Endothelial cell of umbilical vein (primary cell): ENCODE measurements at regions not wholly inside any gene's neighbourhood (a gene's known extent, or its start where the extent isn't known, plus 50 kb on each side); places are given as distances from the start of the nearest gene placed in this dataset.

ENCODE experiments used
- BruUV-seq: library from RNA; stranded (reverse); fragments of 400-500 nt; replicated peaks from 2 replicates; lab custom pipeline; 2021; lab: Mats Ljungman, UMichigan
- CTCF ChIA-PET: fragments of 300-600, 350-600 bp; sonication (Branson Sonifier 250); formaldehyde crosslinking; loops from one replicate; lab custom pipeline; 2021; ENCODE audit warnings: antibody characterized with exemption, inconsistent platforms; lab: Charles Lee
- POLR2A ChIA-PET: fragments of 300-600, 350-600 bp; sonication (Branson Sonifier 250); formaldehyde crosslinking; loops from one replicate; lab custom pipeline; 2021; ENCODE audit warnings: antibody characterized with exemption, inconsistent platforms; lab: Charles Lee
- DNase-seq: peaks from one replicate; pipeline ENCODE4 v3.0.0-alpha.2; 2011; ENCODE audit warnings: low read depth, low spot score
- FAIRE-seq: peaks from 2 replicates; lab custom pipeline; 2011; peaks lifted over from hg19 to GRCh38; lab: Jason Lieb, UNC
- H2AFZ ChIP-seq: 2 replicates; pipeline ENCODE4 v1.6.0; 2012; ENCODE audit warnings: low read depth, low read length, control low read depth, inconsistent platforms
- H3K27ac ChIP-seq: 2 replicates; pipeline ENCODE4 v1.5.1; 2011; ENCODE audit warnings: low read depth, mild to moderate bottlenecking, control low read depth, low read length, moderate library complexity; ENCODE audit not compliant: insufficient read depth
- H3K27me3 ChIP-seq, 2 experiments: 2 replicates each; pipeline versions ENCODE4 v1.6.0 to v1.6.1; 2011; ENCODE audit warnings: low read length in 2 of 2, mixed read lengths in 1 of 2; ENCODE audit not compliant: control insufficient read depth in 2 of 2, insufficient read depth in 2 of 2
- H3K36me3 ChIP-seq, 2 experiments: 2 replicates in 1 of 2; 3 replicates in 1 of 2; pipeline ENCODE4 v1.5.1; 2011; ENCODE audit warnings: low read length in 2 of 2, mild to moderate bottlenecking in 1 of 2, moderate library complexity in 1 of 2; ENCODE audit not compliant: control insufficient read depth in 2 of 2, insufficient read depth in 2 of 2; ENCODE audit errors: extremely low read depth in 1 of 2
- H3K4me1 ChIP-seq: 3 replicates; pipeline ENCODE4 v1.5.1; 2011; ENCODE audit warnings: mild to moderate bottlenecking, low read length; ENCODE audit not compliant: control insufficient read depth, insufficient read depth; ENCODE audit errors: extremely low read depth
- H3K4me2 ChIP-seq: 2 replicates; pipeline ENCODE4 v1.6.1; 2011; ENCODE audit warnings: low read length, control low read depth, mixed read lengths; ENCODE audit not compliant: insufficient read depth
- H3K4me3 ChIP-seq, 3 experiments: fragments of 200-600 bp in 1 of 3; sonication (generic), shearing (Covaris generic) in 1 of 3; replicated peaks in 1 of 3; 2 replicates each; pipeline ENCODE4 v1.5.1; 2011 to 2016; ENCODE audit warnings: control low read depth in 3 of 3, low read length in 3 of 3, mild to moderate bottlenecking in 2 of 3, inconsistent platforms in 1 of 3, low read depth in 1 of 3, moderate library complexity in 1 of 3; ENCODE audit not compliant: insufficient read depth in 1 of 3
- H3K79me2 ChIP-seq: 2 replicates; pipeline ENCODE4 v1.6.0; 2012; ENCODE audit warnings: low read length, inconsistent platforms; ENCODE audit not compliant: control insufficient read depth, insufficient read depth
- H3K9ac ChIP-seq: replicated peaks from 2 replicates; pipeline ENCODE3; 2011; ENCODE audit warnings: low read length, control low read depth; ENCODE audit not compliant: insufficient read depth; ENCODE audit errors: extremely low read depth
- H3K9me1 ChIP-seq: replicated peaks from 3 replicates; pipeline ENCODE4 v1.6.0; 2011; ENCODE audit warnings: mild to moderate bottlenecking, low read length; ENCODE audit not compliant: control insufficient read depth, insufficient read depth; ENCODE audit errors: extremely low read depth
- H3K9me3 ChIP-seq: replicated peaks from 2 replicates; pipeline ENCODE4 v1.5.1; 2012; ENCODE audit warnings: low read length, inconsistent platforms; ENCODE audit not compliant: control insufficient read depth, insufficient read depth
- H4K20me1 ChIP-seq: replicated peaks from 2 replicates; pipeline ENCODE3; 2011; ENCODE audit warnings: mild to moderate bottlenecking, low read length; ENCODE audit not compliant: control insufficient read depth, insufficient read depth; ENCODE audit errors: extremely low read depth
- CTCF ChIP-seq, 2 donors: IDR thresholded peaks; 1 replicate in 1 of 2; 2 replicates in 1 of 2; pipeline ENCODE4 v1.5.1; 2011; ENCODE audit warnings: low read length in 2 of 2, mild to moderate bottlenecking in 2 of 2, moderate library complexity in 2 of 2, control low read depth in 1 of 2, inconsistent platforms in 1 of 2, low read depth in 1 of 2; ENCODE audit not compliant: insufficient read depth in 1 of 2; ENCODE audit errors: extremely low read depth in 1 of 2
- EZH2 ChIP-seq: IDR thresholded peaks from 2 replicates; pipeline ENCODE4 v1.6.1; 2012; ENCODE audit warnings: borderline replicate concordance, low read depth, mild to moderate bottlenecking, moderate library complexity, low read length, inconsistent platforms; ENCODE audit not compliant: severe bottlenecking
- FOS ChIP-seq: IDR thresholded peaks from 2 replicates; pipeline ENCODE4 v1.6.1; 2011; ENCODE audit warnings: mild to moderate bottlenecking, low read length, moderate library complexity, borderline replicate concordance; ENCODE audit not compliant: insufficient read depth
- GATA2 ChIP-seq: IDR thresholded peaks from 2 replicates; pipeline ENCODE4 v1.7.0; 2011; ENCODE audit warnings: low read depth, mild to moderate bottlenecking, moderate library complexity, mixed read lengths, low read length; ENCODE audit not compliant: insufficient read length, insufficient read depth
- JUN ChIP-seq: IDR thresholded peaks from 2 replicates; pipeline ENCODE4 v1.6.1; 2011; ENCODE audit warnings: borderline replicate concordance, low read depth; ENCODE audit not compliant: insufficient read length, insufficient read depth
- MAX ChIP-seq: IDR thresholded peaks from 2 replicates; pipeline ENCODE4 v1.6.1; 2011; ENCODE audit not compliant: insufficient read depth, insufficient read length
- MYC ChIP-seq: IDR thresholded peaks from one replicate; pipeline ENCODE4 v1.6.1; 2011; ENCODE audit warnings: mild to moderate bottlenecking, low read depth, low read length
- POLR2A ChIP-seq: IDR thresholded peaks from 2 replicates; pipeline ENCODE4 v1.6.1; 2012; ENCODE audit warnings: low read depth, mild to moderate bottlenecking, control low read depth, low read length
- POLR2AphosphoS5 ChIP-seq: IDR thresholded peaks from 2 replicates; pipeline ENCODE4 v1.6.1; 2012; ENCODE audit warnings: low read depth, mild to moderate bottlenecking, control low read depth, low read length, moderate library complexity; ENCODE audit not compliant: insufficient read depth
- dilution Hi-C: fragments of 300-500 bp; cut with MboI; formaldehyde crosslinking; loops from one replicate; pipeline ENCODE4 v1.15.0; 2019; ENCODE audit warnings: low sequenced_read_pairs; ENCODE audit not compliant: extremely low pct_ligation_motif_present
- intact Hi-C: fragments of 100-400 bp; cut with micrococcal nuclease; formaldehyde crosslinking; loops from one replicate; pipeline ENCODE4 v1.10.0; 2022

GRCh38 chr4:114211556-114211955, 232.1 kb upstream of the ARSJ start:
- Histone ChIP-seq H3K4me3 (no peak overlapping the region), H2AFZ (no peak overlapping the region), H3K27ac (no peak overlapping the region), H3K4me1 (no peaks in the 10 kb centered on the region), H3K27me3 (no peaks in the 10 kb centered on the region), H3K4me2 (no peak overlapping the region), H3K79me2 (no peaks in the 10 kb centered on the region), H3K9me1 (no peaks in the 10 kb centered on the region), H3K9me3 (no peaks in the 10 kb centered on the region), H3K36me3 (no peaks in the 10 kb centered on the region), H4K20me1 (no peaks in the 10 kb centered on the region), H3K9ac (no peak overlapping the region)
- BruUV-seq: no TSS peak
- ChIA-PET CTCF (no interaction called here), POLR2A (no interaction called here)
- intact Hi-C loops (no loop called here), dilution Hi-C loops (no loop called here)
- TF ChIP-seq GATA2 (no peak), JUN (no peak), CTCF (IDR thresholded peaks at IDR 0.05; ENCODE audit: extremely low read depth in 1 of 2, insufficient read depth in 1 of 2, low read depth in 1 of 2, low read length in 2 of 2) (no peak), FOS (no peak), POLR2AphosphoS5 (no peak), POLR2A (no peak), EZH2 (no peak), MAX (no peak), MYC (no peak)
- no peak for FAIRE-seq
- DNase-seq: no peak
